Colonic mucosa (tissue), 4 donors: ENCODE measurements at regions not wholly inside any gene's neighbourhood (a gene's known extent, or its start where the extent isn't known, plus 50 kb on each side); places are given as distances from the start of the nearest gene placed in this dataset.

Experiments
- DNase-seq: peaks from one replicate; pipeline ENCODE4 v3.0.0-alpha.2; 2020
- H3K27ac ChIP-seq: fragments of 200-600 bp; one replicate; pipeline ENCODE4 v1.8.0; 2021
- H3K27me3 ChIP-seq: fragments of 200-600 bp; one replicate; pipeline ENCODE4 v1.8.0; 2021
- H3K36me3 ChIP-seq: fragments of 200-600 bp; one replicate; pipeline ENCODE4 v1.8.0; 2021
- H3K4me1 ChIP-seq: fragments of 200-600 bp; one replicate; pipeline ENCODE4 v1.8.0; 2021; ENCODE audit warnings: mild to moderate bottlenecking
- H3K4me3 ChIP-seq: fragments of 200-600 bp; one replicate; pipeline ENCODE4 v1.8.0; 2021
- H3K9ac ChIP-seq, 2 donors: one replicate each; pipeline ENCODE4 v1.7.0; 2013; ENCODE audit warnings: control low read depth in 2 of 2, low read depth in 2 of 2, low read length in 2 of 2
- H3K9me3 ChIP-seq: fragments of 200-600 bp; one replicate; pipeline ENCODE4 v1.8.0; 2021
- CTCF ChIP-seq: fragments of 200-600 bp; IDR thresholded peaks from one replicate; pipeline ENCODE4 v1.8.0; 2022; ENCODE audit warnings: antibody characterized with exemption, mild to moderate bottlenecking
- intact Hi-C: fragments of 100-400 bp; cut with DNase I; formaldehyde crosslinking; loops from one replicate; pipeline ENCODE4 v1.14.1; 2022
- donor health status: healthy.
- donor health status: DM: no; HTN: no; CAD: no.
- donor health status: DM: no; HTN: no; CAD: no.

- TF ChIP-seq CTCF, result no peak
- no peak overlapping the region for H3K27ac ChIP-seq
- no peaks in the 10 kb centered on the region for H3K36me3 ChIP-seq
- intact Hi-C loops, result no loop called here
- no peaks in the 10 kb centered on the region for H3K9me3 ChIP-seq
- no peak overlapping the region for H3K4me3 ChIP-seq
- no peaks in the 10 kb centered on the region for H3K4me1 ChIP-seq
- DNase-seq, result no peak
- no peaks in the 10 kb centered on the region for H3K27me3 ChIP-seq
- no peak overlapping the region for H3K9ac ChIP-seq
These were observed 915.9 kb downstream of the PCDH17 start for GRCh38 chr13:58547419-58547818.

- H3K9me3 ChIP-seq, result no peaks in the 10 kb centered on the region
- DNase-seq, result no peak
- TF ChIP-seq CTCF, result no peak
- H3K27me3 ChIP-seq, result no peaks in the 10 kb centered on the region
- no peaks in the 10 kb centered on the region for H3K4me1 ChIP-seq
- intact Hi-C loops, result no loop called here
- H3K9ac ChIP-seq, result no peak overlapping the region
- H3K4me3 ChIP-seq, result no peak overlapping the region
- H3K36me3 ChIP-seq, result no peaks in the 10 kb centered on the region
- no peak overlapping the region for H3K27ac ChIP-seq
These were observed 934.6 kb downstream of the PCDH17 start for GRCh38 chr13:58566176-58566575.

GRCh38 chr13:58573743-58574142, 942.2 kb downstream of the PCDH17 start:
- Histone ChIP-seq H3K9me3 (no peaks in the 10 kb centered on the region), H3K27me3 (no peaks in the 10 kb centered on the region), H3K9ac (no peak overlapping the region), H3K36me3 (no peaks in the 10 kb centered on the region), H3K4me1 (no peaks in the 10 kb centered on the region), H3K4me3 (no peak overlapping the region), H3K27ac (no peak overlapping the region)
- DNase-seq, result no peak
- TF ChIP-seq CTCF, result no peak
- intact Hi-C loops, result no loop called here

GRCh38 chr13:58574791-58575190, 943.2 kb downstream of the PCDH17 start:
- intact Hi-C loops, result no loop called here
- TF ChIP-seq CTCF, result no peak
- Histone ChIP-seq H3K36me3 (no peaks in the 10 kb centered on the region), H3K27ac (no peak overlapping the region), H3K4me3 (no peak overlapping the region), H3K4me1 (no peaks in the 10 kb centered on the region), H3K27me3 (no peaks in the 10 kb centered on the region), H3K9me3 (no peaks in the 10 kb centered on the region), H3K9ac (no peak overlapping the region)
- no peak for DNase-seq

- no peak for DNase-seq
- H3K27ac ChIP-seq, result no peak overlapping the region
These were observed 947.9 kb downstream of the PCDH17 start for GRCh38 chr13:58579468-58579867.

More at GRCh38 chr13:58579468-58579867, 947.9 kb downstream of the PCDH17 start:
- Histone ChIP-seq H3K9me3 (no peaks in the 10 kb centered on the region), H3K4me1 (no peaks in the 10 kb centered on the region), H3K9ac (no peak overlapping the region), H3K27me3 (no peaks in the 10 kb centered on the region), H3K4me3 (no peak overlapping the region), H3K36me3 (no peaks in the 10 kb centered on the region)
- intact Hi-C loops, result no loop called here
- TF ChIP-seq CTCF, result no peak
